IPS-18c (cell line): ENCODE measurements at regions not wholly inside any gene's neighbourhood (a gene's known extent, or its start where the extent isn't known, plus 50 kb on each side); places are given as distances from the start of the nearest gene placed in this dataset.

ENCODE experiments used
- H3K4me3 ChIP-seq: 2 replicates; pipeline ENCODE4 v1.7.0; 2013; ENCODE audit warnings: low read depth, mild to moderate bottlenecking, low read length, moderate library complexity; ENCODE audit not compliant: insufficient read depth
- H3K9me3 ChIP-seq: one replicate; pipeline ENCODE4 v1.6.1; 2013; ENCODE audit warnings: mild to moderate bottlenecking, low read length, moderate library complexity; ENCODE audit not compliant: control insufficient read depth, insufficient read depth

- peaks cover 2% of the 10 kb centered on the region for H3K9me3 ChIP-seq
- H3K4me3 ChIP-seq, result no peak overlapping the region
Measured at GRCh38 chr2:129001926-129002325, 683.3 kb upstream of the HS6ST1 start.

GRCh38 chr2:129002751-129003150, 684.1 kb upstream of the HS6ST1 start:
- Histone ChIP-seq H3K9me3 (peaks cover 2% of the 10 kb centered on the region), H3K4me3 (no peak overlapping the region)

- Histone ChIP-seq H3K9me3 (peaks cover 4% of the 10 kb centered on the region), H3K4me3 (no peak overlapping the region)
Measured at GRCh38 chr2:129004485-129004884, 685.8 kb upstream of the HS6ST1 start.

- Histone ChIP-seq H3K4me3 (no peak overlapping the region), H3K9me3 (peaks cover 4% of the 10 kb centered on the region)
Measured at GRCh38 chr2:129004940-129005490, 686.3 kb upstream of the HS6ST1 start.

GRCh38 chr2:129006135-129006886, 687.6 kb upstream of the HS6ST1 start:
- no peak overlapping the region for H3K4me3 ChIP-seq
- peaks cover 6% of the 10 kb centered on the region for H3K9me3 ChIP-seq

- Histone ChIP-seq H3K4me3 (no peak overlapping the region), H3K9me3 (peaks cover 6% of the 10 kb centered on the region)
Measured at GRCh38 chr2:129006901-129007300, 688.2 kb upstream of the HS6ST1 start.

- H3K9me3 ChIP-seq, result peaks cover 6% of the 10 kb centered on the region
- no peak overlapping the region for H3K4me3 ChIP-seq
Measured at GRCh38 chr2:129008055-129008880, 689.6 kb upstream of the HS6ST1 start.

- Histone ChIP-seq H3K9me3 (peaks cover 6% of the 10 kb centered on the region), H3K4me3 (no peak overlapping the region)
Measured at GRCh38 chr2:129008881-129009554, 690.4 kb upstream of the HS6ST1 start.

- H3K4me3 ChIP-seq, result no peak overlapping the region
- peaks cover 6% of the 10 kb centered on the region for H3K9me3 ChIP-seq
Measured at GRCh38 chr2:129009555-129010146, 691.0 kb upstream of the HS6ST1 start.

GRCh38 chr2:129010262-129010661, 691.6 kb upstream of the HS6ST1 start:
- Histone ChIP-seq H3K4me3 (no peak overlapping the region), H3K9me3 (peaks cover 6% of the 10 kb centered on the region)

GRCh38 chr2:129011466-129012061, 692.9 kb upstream of the HS6ST1 start:
- Histone ChIP-seq H3K9me3 (peaks cover 4% of the 10 kb centered on the region), H3K4me3 (no peak overlapping the region)

GRCh38 chr2:129014432-129014831, 695.8 kb upstream of the HS6ST1 start:
- Histone ChIP-seq H3K4me3 (no peak overlapping the region), H3K9me3 (peaks cover 2% of the 10 kb centered on the region)

- H3K4me3 ChIP-seq, result no peak overlapping the region
- peaks cover 2% of the 10 kb centered on the region for H3K9me3 ChIP-seq
Measured at GRCh38 chr2:129015397-129016285, 697.0 kb upstream of the HS6ST1 start.

- no peaks in the 10 kb centered on the region for H3K9me3 ChIP-seq
- H3K4me3 ChIP-seq, result no peak overlapping the region
Measured at GRCh38 chr2:129016972-129017371, 698.3 kb upstream of the HS6ST1 start.

GRCh38 chr2:129024796-129025195, 706.1 kb upstream of the HS6ST1 start:
- H3K4me3 ChIP-seq, result no peak overlapping the region
- no peaks in the 10 kb centered on the region for H3K9me3 ChIP-seq

- H3K4me3 ChIP-seq, result no peak overlapping the region
- no peaks in the 10 kb centered on the region for H3K9me3 ChIP-seq
Measured at GRCh38 chr2:129035992-129036391, 717.3 kb upstream of the HS6ST1 start.
